ENCODE measurements at regions not wholly inside any gene's neighbourhood (a gene's known extent, or its start where the extent isn't known, plus 50 kb on each side); places are given as distances from the start of the nearest gene placed in this dataset.

- POLR2A ChIA-PET, result no interaction called here
- TF ChIP-seq, protein P1, sequence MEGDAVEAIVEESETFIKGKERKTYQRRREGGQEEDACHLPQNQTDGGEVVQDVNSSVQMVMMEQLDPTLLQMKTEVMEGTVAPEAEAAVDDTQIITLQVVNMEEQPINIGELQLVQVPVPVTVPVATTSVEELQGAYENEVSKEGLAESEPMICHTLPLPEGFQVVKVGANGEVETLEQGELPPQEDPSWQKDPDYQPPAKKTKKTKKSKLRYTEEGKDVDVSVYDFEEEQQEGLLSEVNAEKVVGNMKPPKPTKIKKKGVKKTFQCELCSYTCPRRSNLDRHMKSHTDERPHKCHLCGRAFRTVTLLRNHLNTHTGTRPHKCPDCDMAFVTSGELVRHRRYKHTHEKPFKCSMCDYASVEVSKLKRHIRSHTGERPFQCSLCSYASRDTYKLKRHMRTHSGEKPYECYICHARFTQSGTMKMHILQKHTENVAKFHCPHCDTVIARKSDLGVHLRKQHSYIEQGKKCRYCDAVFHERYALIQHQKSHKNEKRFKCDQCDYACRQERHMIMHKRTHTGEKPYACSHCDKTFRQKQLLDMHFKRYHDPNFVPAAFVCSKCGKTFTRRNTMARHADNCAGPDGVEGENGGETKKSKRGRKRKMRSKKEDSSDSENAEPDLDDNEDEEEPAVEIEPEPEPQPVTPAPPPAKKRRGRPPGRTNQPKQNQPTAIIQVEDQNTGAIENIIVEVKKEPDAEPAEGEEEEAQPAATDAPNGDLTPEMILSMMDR (IDR thresholded peaks at IDR 0.05; ENCODE audit: control extremely low read depth, extremely low read depth, low read depth, missing control alignments), result no peak
- DNase-seq (ENCODE audit: extremely low spot score), result no peak
- CTCF ChIA-PET, result interaction anchor here (1.0 to 1.5 kb wide), 2 partner anchors 14 to 15 kb away, joined by 3 read pairs; no protein-coding TSS in a partner anchor
Observed at GRCh38 chr13:103161476-103161875, 95.3 kb upstream of the SLC10A2 start.

- TF ChIP-seq, protein P1 (IDR thresholded peaks at IDR 0.05; ENCODE audit: control extremely low read depth, extremely low read depth, low read depth, missing control alignments), result no peak
- no peak for DNase-seq (ENCODE audit: extremely low spot score)
- CTCF ChIA-PET, result interaction anchor here (0.6 to 1.7 kb wide), 6 partner anchors 10 to 288 kb away, joined by 3 to 5 read pairs (median 4); no protein-coding TSS in a partner anchor
- POLR2A ChIA-PET, result no interaction called here
Observed at GRCh38 chr13:103157434-103158145, 91.4 kb upstream of the SLC10A2 start.

GRCh38 chr13:103157016-103157415, 90.8 kb upstream of the SLC10A2 start:
- CTCF ChIA-PET, result interaction anchor here (0.6 to 1.7 kb wide), 5 partner anchors 9 to 287 kb away, joined by 3 to 5 read pairs (median 3); no protein-coding TSS in a partner anchor
- TF ChIP-seq, protein P1 (IDR thresholded peaks at IDR 0.05; ENCODE audit: control extremely low read depth, extremely low read depth, low read depth, missing control alignments), result no peak
- POLR2A ChIA-PET, result no interaction called here
- no peak for DNase-seq (ENCODE audit: extremely low spot score)

DNA sequence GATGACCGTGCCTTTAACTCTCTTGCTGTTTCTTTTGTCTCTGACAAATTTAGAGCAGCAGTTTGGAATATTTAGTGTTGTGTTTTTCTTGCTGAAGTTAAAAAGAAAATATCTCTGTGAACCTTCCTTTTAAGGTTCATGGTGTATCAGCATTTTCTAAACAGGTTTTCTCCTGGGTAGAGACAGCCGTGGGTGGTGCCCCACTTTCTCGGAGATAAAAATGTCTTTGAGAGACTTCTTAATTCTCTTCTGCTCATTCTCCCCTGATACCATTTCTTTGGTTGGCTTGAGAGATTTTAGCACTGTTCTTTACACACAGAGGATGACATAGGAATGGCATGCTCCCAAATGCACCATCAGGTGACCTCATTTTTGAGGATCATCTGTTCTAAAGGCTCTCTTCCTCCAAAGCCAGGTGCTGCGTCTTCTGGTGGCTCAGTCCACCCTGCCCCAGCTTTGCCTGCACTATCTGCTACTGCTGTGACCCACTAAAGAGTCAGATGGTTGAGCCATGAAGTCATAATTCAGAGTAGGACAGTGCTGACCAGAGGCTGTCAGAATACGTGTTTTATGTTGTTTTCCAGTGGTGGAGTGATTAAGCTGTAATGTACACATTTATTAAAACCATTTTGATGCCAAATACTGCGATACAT, 90.3 kb upstream of the SLC10A2 start:
- CTCF ChIA-PET, result interaction anchor here (1.1 to 1.7 kb wide), 4 partner anchors 16 to 287 kb away, joined by 3 to 5 read pairs (median 4); no protein-coding TSS in a partner anchor
- DNase-seq (ENCODE audit: extremely low spot score), result no peak
- TF ChIP-seq, protein P1 (IDR thresholded peaks at IDR 0.05; ENCODE audit: control extremely low read depth, extremely low read depth, low read depth, missing control alignments), result no peak
- POLR2A ChIA-PET, result no interaction called here

GRCh38 chr13:103153466-103153865, 87.2 kb upstream of the SLC10A2 start:
- CTCF ChIA-PET, result no interaction called here
- TF ChIP-seq, protein P1 (IDR thresholded peaks at IDR 0.05; ENCODE audit: control extremely low read depth, extremely low read depth, low read depth, missing control alignments), result no peak
- POLR2A ChIA-PET, result no interaction called here

DNA sequence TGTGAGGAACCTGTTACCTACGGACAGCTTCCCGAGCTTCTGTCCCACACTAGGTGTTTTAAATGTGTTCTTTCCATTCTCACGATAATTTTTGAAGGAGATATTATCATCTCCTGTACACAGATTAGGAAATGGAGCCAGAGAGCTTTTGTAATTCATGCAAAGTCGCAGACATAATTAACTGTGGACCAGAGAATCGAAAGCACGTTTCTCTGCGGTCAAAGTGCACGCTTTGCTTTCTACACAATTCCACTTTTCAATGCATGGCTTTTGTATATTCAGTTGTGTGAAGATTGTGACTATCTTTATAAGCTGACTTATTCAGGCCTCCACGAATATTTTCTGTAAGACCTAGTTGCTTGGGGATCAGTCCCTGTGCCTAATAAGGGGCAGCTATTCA, 81.7 kb upstream of the SLC10A2 start:
- DNase-seq (ENCODE audit: extremely low spot score), result no peak
- ChIA-PET CTCF (interaction anchor here (0.8 to 1.5 kb wide), 6 partner anchors 9 to 232 kb away, joined by 3 to 5 read pairs (median 3); no protein-coding TSS in a partner anchor), POLR2A (no interaction called here)
- TF ChIP-seq, protein P1 (IDR thresholded peaks at IDR 0.05; ENCODE audit: control extremely low read depth, extremely low read depth, low read depth, missing control alignments), result no peak

More at GRCh38 chr13:103153466-103153865, 87.2 kb upstream of the SLC10A2 start:
- no peak for DNase-seq (ENCODE audit: extremely low spot score)
